ENCODE measurements at regions not wholly inside any gene's neighbourhood (a gene's known extent, or its start where the extent isn't known, plus 50 kb on each side); places are given as distances from the start of the nearest gene placed in this dataset.
A peak's percentile ranks its signal among the peaks of the same experiment; 100 is the strongest.

DNA sequence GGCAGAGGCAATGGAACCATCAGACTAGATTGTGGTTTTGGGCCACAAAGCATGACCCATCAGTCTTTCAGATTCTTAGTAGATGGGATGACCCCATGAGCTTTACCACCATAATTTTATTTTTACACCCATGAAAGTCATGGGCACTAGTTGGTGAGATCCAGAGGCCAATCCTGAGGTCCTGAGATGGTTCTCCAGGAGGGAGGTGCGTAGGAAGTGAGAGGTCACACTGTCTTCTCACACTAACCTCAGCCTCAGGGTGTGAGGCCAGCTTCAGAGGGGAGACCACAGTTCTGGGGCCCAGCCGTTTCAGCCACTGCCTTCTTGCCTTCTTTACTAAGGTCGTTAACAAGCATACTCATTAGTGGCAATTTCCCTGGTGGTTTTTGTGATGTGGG lies 106.4 kb downstream of the AKAP11 start:
- H3K4me1 ChIP-seq (ENCODE audit: insufficient read depth, low read length, poor library complexity, severe bottlenecking): peaks cover 27% of the 10 kb centered on the region
- no peaks in the 10 kb centered on the region for H3F3A ChIP-seq (ENCODE audit: low read depth)
- no peak overlapping the region for H2AFZ ChIP-seq (ENCODE audit: low read length)
- TF ChIP-seq, protein P1, sequence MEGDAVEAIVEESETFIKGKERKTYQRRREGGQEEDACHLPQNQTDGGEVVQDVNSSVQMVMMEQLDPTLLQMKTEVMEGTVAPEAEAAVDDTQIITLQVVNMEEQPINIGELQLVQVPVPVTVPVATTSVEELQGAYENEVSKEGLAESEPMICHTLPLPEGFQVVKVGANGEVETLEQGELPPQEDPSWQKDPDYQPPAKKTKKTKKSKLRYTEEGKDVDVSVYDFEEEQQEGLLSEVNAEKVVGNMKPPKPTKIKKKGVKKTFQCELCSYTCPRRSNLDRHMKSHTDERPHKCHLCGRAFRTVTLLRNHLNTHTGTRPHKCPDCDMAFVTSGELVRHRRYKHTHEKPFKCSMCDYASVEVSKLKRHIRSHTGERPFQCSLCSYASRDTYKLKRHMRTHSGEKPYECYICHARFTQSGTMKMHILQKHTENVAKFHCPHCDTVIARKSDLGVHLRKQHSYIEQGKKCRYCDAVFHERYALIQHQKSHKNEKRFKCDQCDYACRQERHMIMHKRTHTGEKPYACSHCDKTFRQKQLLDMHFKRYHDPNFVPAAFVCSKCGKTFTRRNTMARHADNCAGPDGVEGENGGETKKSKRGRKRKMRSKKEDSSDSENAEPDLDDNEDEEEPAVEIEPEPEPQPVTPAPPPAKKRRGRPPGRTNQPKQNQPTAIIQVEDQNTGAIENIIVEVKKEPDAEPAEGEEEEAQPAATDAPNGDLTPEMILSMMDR (conservative IDR thresholded peaks at IDR 0.05; ENCODE audit: low read length): no peak
- no peak for TF ChIP-seq EZH2phosphoT487 (IDR thresholded peaks at IDR 0.05; ENCODE audit: borderline replicate concordance)
- H3K36me3 ChIP-seq (ENCODE audit: insufficient read depth, low read length): no peaks in the 10 kb centered on the region
- H3K9me3 ChIP-seq (ENCODE audit: insufficient read depth, low read depth, low read length): no peaks in the 10 kb centered on the region
- no peak overlapping the region for H3K4me3 ChIP-seq (ENCODE audit: low read length, poor library complexity, severe bottlenecking)
- H4K20me1 ChIP-seq (ENCODE audit: insufficient read depth, low read length, poor library complexity, severe bottlenecking): no peaks in the 10 kb centered on the region
- H3K4me2 ChIP-seq (ENCODE audit: low read depth, low read length, poor library complexity, severe bottlenecking): peak overlapping the region; percentile 30
- H3K27me3 ChIP-seq (ENCODE audit: insufficient read depth, low read length, poor library complexity, severe bottlenecking): no peaks in the 10 kb centered on the region
- H3K79me2 ChIP-seq (ENCODE audit: insufficient read depth, low read length): no peaks in the 10 kb centered on the region
- no peak overlapping the region for H3K9ac ChIP-seq (ENCODE audit: low read depth, low read length, poor library complexity, severe bottlenecking)
- H3K9me2 ChIP-seq (replicated peaks; ENCODE audit: low read depth, low read length): no peaks in the 10 kb centered on the region

DNA sequence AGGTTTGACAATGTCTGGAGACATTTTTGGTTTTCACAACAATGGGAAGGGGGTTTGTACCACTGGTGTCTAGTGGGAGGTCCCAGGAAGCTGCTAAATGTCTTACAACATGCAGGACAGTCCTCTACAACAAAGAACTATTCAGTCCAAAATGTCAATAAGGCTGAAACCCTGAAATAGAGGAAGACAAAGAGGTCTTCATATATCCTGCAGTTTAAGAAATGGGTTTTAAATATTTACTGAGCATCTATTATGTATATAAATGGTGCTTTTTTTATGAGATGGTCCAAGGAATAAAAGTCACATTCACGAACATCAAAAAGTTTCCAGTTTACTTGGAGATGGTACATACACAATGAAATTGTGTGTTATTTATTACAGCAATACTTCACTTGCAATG lies 107.3 kb downstream of the AKAP11 start:
- H3K9me3 ChIP-seq (ENCODE audit: insufficient read depth, low read depth, low read length): no peaks in the 10 kb centered on the region
- no peak overlapping the region for H3K4me3 ChIP-seq (ENCODE audit: low read length, poor library complexity, severe bottlenecking)
- no peaks in the 10 kb centered on the region for H4K20me1 ChIP-seq (ENCODE audit: insufficient read depth, low read length, poor library complexity, severe bottlenecking)
- H3K4me2 ChIP-seq (ENCODE audit: low read depth, low read length, poor library complexity, severe bottlenecking): no peak overlapping the region
- no peak overlapping the region for H3K9ac ChIP-seq (ENCODE audit: low read depth, low read length, poor library complexity, severe bottlenecking)
- H3K79me2 ChIP-seq (ENCODE audit: insufficient read depth, low read length): no peaks in the 10 kb centered on the region
- TF ChIP-seq, protein P1 (conservative IDR thresholded peaks at IDR 0.05; ENCODE audit: low read length): no peak
- no peak for TF ChIP-seq EZH2phosphoT487 (IDR thresholded peaks at IDR 0.05; ENCODE audit: borderline replicate concordance)
- H3K4me1 ChIP-seq (ENCODE audit: insufficient read depth, low read length, poor library complexity, severe bottlenecking): peaks cover 30% of the 10 kb centered on the region
- H3K36me3 ChIP-seq (ENCODE audit: insufficient read depth, low read length): no peaks in the 10 kb centered on the region
- no peak overlapping the region for H2AFZ ChIP-seq (ENCODE audit: low read length)
- H3K9me2 ChIP-seq (replicated peaks; ENCODE audit: low read depth, low read length): no peaks in the 10 kb centered on the region
- no peaks in the 10 kb centered on the region for H3F3A ChIP-seq (ENCODE audit: low read depth)
- H3K27me3 ChIP-seq (ENCODE audit: insufficient read depth, low read length, poor library complexity, severe bottlenecking): no peaks in the 10 kb centered on the region

DNA sequence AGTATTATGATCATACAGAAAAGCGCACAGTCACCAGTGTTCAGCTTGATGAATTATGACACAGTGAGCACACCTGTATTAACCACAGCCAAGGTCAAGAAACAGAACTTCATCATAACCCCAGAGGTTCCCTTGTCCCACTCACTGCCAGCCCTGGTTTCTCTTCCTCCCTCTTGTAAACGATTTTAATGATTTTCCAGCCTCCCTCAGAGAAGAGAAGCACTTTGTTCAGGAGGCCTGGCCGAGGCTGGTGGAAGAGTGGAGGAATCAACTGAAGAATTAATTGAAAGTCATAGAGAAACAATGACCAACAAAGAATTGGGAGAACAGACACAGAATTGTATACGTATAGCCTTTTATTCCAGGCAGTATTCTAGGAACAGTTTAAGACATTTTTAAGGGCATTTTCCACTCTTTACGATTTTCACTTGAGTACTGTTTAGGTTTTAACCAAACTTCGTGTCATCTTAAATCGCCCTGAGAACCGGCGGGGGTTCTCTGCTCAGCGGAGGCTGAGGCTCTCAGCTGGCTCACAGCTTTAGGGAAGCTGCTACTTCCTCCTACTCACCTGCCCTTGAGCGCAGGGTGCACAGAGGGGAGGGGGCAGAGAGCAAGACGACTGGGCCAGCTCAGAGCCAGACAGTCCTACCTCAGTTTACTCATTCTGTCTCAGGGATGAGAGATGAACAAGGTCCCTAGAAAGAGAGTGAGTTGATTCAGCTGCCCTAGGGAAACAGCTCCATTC lies 108.6 kb downstream of the AKAP11 start:
- Histone ChIP-seq H3K36me3 (ENCODE audit: insufficient read depth, low read length) (no peaks in the 10 kb centered on the region), H4K20me1 (ENCODE audit: insufficient read depth, low read length, poor library complexity, severe bottlenecking) (no peaks in the 10 kb centered on the region), H3K4me1 (ENCODE audit: insufficient read depth, low read length, poor library complexity, severe bottlenecking) (peaks cover 28% of the 10 kb centered on the region), H3K4me2 (ENCODE audit: low read depth, low read length, poor library complexity, severe bottlenecking) (no peak overlapping the region), H3K79me2 (ENCODE audit: insufficient read depth, low read length) (no peaks in the 10 kb centered on the region), H3K4me3 (ENCODE audit: low read length, poor library complexity, severe bottlenecking) (no peak overlapping the region), H3K9ac (ENCODE audit: low read depth, low read length, poor library complexity, severe bottlenecking) (no peak overlapping the region), H3F3A (ENCODE audit: low read depth) (no peaks in the 10 kb centered on the region), H2AFZ (ENCODE audit: low read length) (no peak overlapping the region), H3K9me2 (replicated peaks; ENCODE audit: low read depth, low read length) (no peaks in the 10 kb centered on the region), H3K27me3 (ENCODE audit: insufficient read depth, low read length, poor library complexity, severe bottlenecking) (no peaks in the 10 kb centered on the region), H3K9me3 (ENCODE audit: insufficient read depth, low read depth, low read length) (no peaks in the 10 kb centered on the region)
- TF ChIP-seq, protein P1 (conservative IDR thresholded peaks at IDR 0.05; ENCODE audit: low read length): no peak
- TF ChIP-seq EZH2phosphoT487 (IDR thresholded peaks at IDR 0.05; ENCODE audit: borderline replicate concordance): no peak

Measured in Loucy (cell line).